GM21576 (cell line): ENCODE measurements at regions not wholly inside any gene's neighbourhood (a gene's known extent, or its start where the extent isn't known, plus 50 kb on each side); places are given as distances from the start of the nearest gene placed in this dataset.

Experiments used
- ATAC-seq: cut with Tn5 transposase; IDR thresholded peaks from one replicate; pipeline ENCODE4 v1.9.1; 2021; ENCODE audit warnings: mild to moderate bottlenecking, moderate library complexity; ENCODE audit not compliant: unreplicated experiment

DNA sequence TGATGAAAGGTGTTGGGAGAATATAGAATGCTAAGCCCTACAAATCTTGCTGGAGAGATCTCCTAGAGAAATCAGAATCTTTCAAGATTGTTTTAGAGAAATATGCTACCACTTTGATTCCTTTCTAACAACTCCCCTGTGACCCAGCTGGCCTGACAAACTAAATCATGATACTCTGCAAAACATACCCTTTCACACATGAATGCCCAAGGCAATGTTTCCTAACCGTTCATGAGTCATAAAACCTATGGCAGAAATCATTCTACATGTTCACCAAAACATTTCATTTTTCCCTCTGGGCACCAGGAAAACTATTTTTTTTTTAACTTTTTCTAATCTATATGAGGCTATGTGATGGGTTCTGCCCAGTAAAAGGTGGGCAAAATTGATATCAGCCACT is 77.8 kb upstream of the SETBP1 start:
- no peak for ATAC-seq

- no peak for ATAC-seq
Measured at GRCh38 chr18:44609181-44609941, 71.3 kb upstream of the SETBP1 start.

- ATAC-seq: no peak
Measured at GRCh38 chr18:44620812-44621211, 59.9 kb upstream of the SETBP1 start.

DNA sequence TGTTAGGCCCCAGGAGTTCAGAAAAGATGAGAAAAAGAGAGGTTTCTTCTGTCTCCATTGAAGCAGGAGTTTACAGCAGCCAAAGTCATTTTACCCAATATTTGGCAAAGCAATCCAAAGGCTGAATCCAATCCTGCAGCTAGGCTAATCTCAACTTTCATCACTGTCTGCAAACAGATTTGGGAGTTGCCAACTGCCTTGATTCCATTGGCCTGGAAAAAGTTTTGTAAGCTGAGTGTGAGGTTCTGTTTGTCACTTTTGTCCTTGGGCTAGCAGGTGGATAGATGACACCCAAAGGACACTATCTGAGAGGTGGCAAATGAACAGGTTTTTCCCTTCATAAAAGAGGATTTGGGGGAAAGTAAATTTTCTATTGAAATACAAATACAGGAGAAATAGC is 56.6 kb upstream of the SETBP1 start:
- ATAC-seq: no peak

GRCh38 chr18:44625386-44625785 is 55.3 kb upstream of the SETBP1 start:
- no peak for ATAC-seq

- no peak for ATAC-seq
Measured at GRCh38 chr18:44626236-44626635, 54.5 kb upstream of the SETBP1 start.

DNA sequence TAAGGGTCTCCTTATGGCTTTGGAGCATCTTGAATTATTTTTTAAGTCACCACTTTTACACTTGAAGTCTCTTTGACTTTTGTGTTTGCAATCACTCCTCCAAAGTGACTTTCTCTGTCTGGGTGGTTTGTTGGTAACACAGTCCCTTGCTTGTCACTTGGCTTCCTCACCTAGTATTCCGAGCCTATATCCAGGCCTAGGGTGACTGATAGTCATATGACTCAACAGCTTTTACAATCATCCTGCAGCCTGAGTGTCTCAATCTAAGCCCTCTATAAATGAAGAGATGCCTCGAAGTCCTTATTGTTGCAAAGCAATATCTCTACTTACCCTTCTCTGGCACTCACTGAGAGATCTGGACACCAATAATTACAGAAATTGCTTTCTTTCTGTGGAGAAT is 53.9 kb upstream of the SETBP1 start:
- no peak for ATAC-seq

DNA sequence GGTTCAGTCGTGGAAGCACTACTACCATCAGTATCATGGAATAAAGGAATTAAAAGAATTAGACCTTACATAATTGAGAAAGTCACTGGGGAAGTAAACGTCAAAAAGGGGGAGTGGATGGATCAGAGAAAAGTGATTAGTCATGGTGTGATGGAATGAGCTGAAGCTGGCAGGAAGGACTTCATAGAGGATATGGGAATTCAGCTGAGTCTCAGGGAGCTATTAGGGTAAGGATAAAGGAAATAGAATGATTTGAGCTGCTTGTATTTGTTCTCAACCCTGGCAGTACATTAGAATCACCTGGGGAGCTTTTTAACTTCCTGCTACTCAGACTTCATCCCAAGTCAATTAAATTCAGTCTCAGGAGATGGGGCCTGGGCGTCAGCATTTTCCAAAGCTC is 53.4 kb upstream of the SETBP1 start:
- no peak for ATAC-seq

DNA sequence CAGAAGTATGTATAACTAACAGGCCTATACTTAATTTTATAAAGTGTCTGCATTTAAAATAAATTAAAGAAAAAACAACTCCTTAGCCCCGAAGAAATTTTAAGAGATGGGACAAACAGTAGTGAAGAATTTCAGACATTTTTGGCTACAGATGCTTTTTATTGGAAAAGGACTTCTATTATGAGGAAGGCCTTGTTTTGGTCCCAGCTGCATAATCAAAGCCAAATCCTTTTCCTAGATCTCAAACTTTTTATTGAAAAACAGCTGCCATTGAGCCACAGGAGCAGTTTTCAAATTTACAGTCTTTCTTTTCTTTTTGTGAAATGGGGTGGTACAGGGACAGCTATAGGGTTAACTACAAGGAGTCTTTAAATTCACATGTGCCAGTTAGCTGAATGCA is 51.3 kb upstream of the SETBP1 start:
- ATAC-seq: no peak

GRCh38 chr18:44630118-44630517 is 50.6 kb upstream of the SETBP1 start:
- no peak for ATAC-seq
